IPS-20b (cell line): ENCODE measurements at regions not wholly inside any gene's neighbourhood (a gene's known extent, or its start where the extent isn't known, plus 50 kb on each side); places are given as distances from the start of the nearest gene placed in this dataset.

Experiments
- H3K27ac ChIP-seq: one replicate; pipeline ENCODE4 v1.5.1; 2013; ENCODE audit warnings: low read length
- H3K27me3 ChIP-seq: 2 replicates; pipeline ENCODE4 v1.6.1; 2013; ENCODE audit warnings: mild to moderate bottlenecking, low read length, inconsistent platforms; ENCODE audit not compliant: insufficient read depth
- H3K36me3 ChIP-seq: 2 replicates; pipeline ENCODE4 v1.6.1; 2013; ENCODE audit warnings: low read depth, mild to moderate bottlenecking, inconsistent platforms, low read length, moderate library complexity; ENCODE audit not compliant: insufficient read depth
- H3K4me1 ChIP-seq: 2 replicates; pipeline ENCODE4 v1.6.1; 2013; ENCODE audit warnings: mild to moderate bottlenecking, control low read depth, inconsistent platforms, low read length, moderate library complexity; ENCODE audit not compliant: insufficient read depth
- H3K4me3 ChIP-seq: 2 replicates; pipeline ENCODE4 v1.5.1; 2013; ENCODE audit warnings: mild to moderate bottlenecking, low read length, inconsistent platforms
- H3K9ac ChIP-seq: 2 replicates; pipeline ENCODE4 v1.6.1; 2013; ENCODE audit warnings: low read depth, mild to moderate bottlenecking, inconsistent platforms, low read length, moderate library complexity
- H3K9me3 ChIP-seq: 2 replicates; pipeline ENCODE4 v1.6.1; 2013; ENCODE audit warnings: mild to moderate bottlenecking, low read depth, low read length, inconsistent platforms; ENCODE audit not compliant: insufficient read depth

- Histone ChIP-seq H3K27me3 (peaks cover 87% of the 10 kb centered on the region), H3K27ac (no peak overlapping the region), H3K4me1 (peaks cover 7% of the 10 kb centered on the region)
Observed at GRCh38 chr20:22462975-22463914, 121.1 kb downstream of the FOXA2 start.

GRCh38 chr20:22460803-22461202 is 123.6 kb downstream of the FOXA2 start:
- no peaks in the 10 kb centered on the region for H3K36me3 ChIP-seq
- peaks cover 98% of the 10 kb centered on the region for H3K27me3 ChIP-seq
- no peaks in the 10 kb centered on the region for H3K9me3 ChIP-seq
- no peak overlapping the region for H3K4me3 ChIP-seq
- no peak overlapping the region for H3K27ac ChIP-seq
- H3K4me1 ChIP-seq, result peaks cover 13% of the 10 kb centered on the region
- no peak overlapping the region for H3K9ac ChIP-seq

More at GRCh38 chr20:22462975-22463914, 121.1 kb downstream of the FOXA2 start:
- Histone ChIP-seq H3K4me3 (no peak overlapping the region), H3K9me3 (no peaks in the 10 kb centered on the region), H3K36me3 (no peaks in the 10 kb centered on the region), H3K9ac (no peak overlapping the region)

- Histone ChIP-seq H3K9me3 (no peaks in the 10 kb centered on the region), H3K36me3 (no peaks in the 10 kb centered on the region), H3K4me3 (no peak overlapping the region), H3K4me1 (peaks cover 13% of the 10 kb centered on the region), H3K9ac (no peak overlapping the region), H3K27ac (no peak overlapping the region), H3K27me3 (peaks cover 98% of the 10 kb centered on the region)
Observed at GRCh38 chr20:22460231-22460630, 124.1 kb downstream of the FOXA2 start.

- Histone ChIP-seq H3K9me3 (no peaks in the 10 kb centered on the region), H3K4me1 (peaks cover 13% of the 10 kb centered on the region), H3K27me3 (peaks cover 98% of the 10 kb centered on the region), H3K27ac (no peak overlapping the region), H3K4me3 (no peak overlapping the region), H3K9ac (no peak overlapping the region), H3K36me3 (no peaks in the 10 kb centered on the region)
Observed at GRCh38 chr20:22459754-22460153, 124.6 kb downstream of the FOXA2 start.

GRCh38 chr20:22456109-22456508 is 128.3 kb downstream of the FOXA2 start:
- H3K4me1 ChIP-seq, result peaks cover 6% of the 10 kb centered on the region; the same call in 1 of the 2 replicates
- peaks cover 97% of the 10 kb centered on the region for H3K27me3 ChIP-seq
- H3K9ac ChIP-seq, result no peak overlapping the region

GRCh38 chr20:22455259-22455658 is 129.1 kb downstream of the FOXA2 start:
- H3K9me3 ChIP-seq, result no peaks in the 10 kb centered on the region
- peaks cover 96% of the 10 kb centered on the region for H3K27me3 ChIP-seq

More at GRCh38 chr20:22456109-22456508, 128.3 kb downstream of the FOXA2 start:
- Histone ChIP-seq H3K4me3 (no peak overlapping the region), H3K36me3 (no peaks in the 10 kb centered on the region), H3K9me3 (no peaks in the 10 kb centered on the region), H3K27ac (no peak overlapping the region)

GRCh38 chr20:22453244-22454080 is 130.9 kb downstream of the FOXA2 start:
- no peak overlapping the region for H3K4me3 ChIP-seq
- H3K4me1 ChIP-seq, result peaks cover 6% of the 10 kb centered on the region; the same call in 1 of the 2 replicates
- H3K9me3 ChIP-seq, result no peaks in the 10 kb centered on the region
- H3K36me3 ChIP-seq, result no peaks in the 10 kb centered on the region
- H3K9ac ChIP-seq, result no peak overlapping the region
- no peak overlapping the region for H3K27ac ChIP-seq
- H3K27me3 ChIP-seq, result peaks cover 97% of the 10 kb centered on the region

More at GRCh38 chr20:22455259-22455658, 129.1 kb downstream of the FOXA2 start:
- H3K9ac ChIP-seq, result no peak overlapping the region
- peaks cover 6% of the 10 kb centered on the region; the same call in 1 of the 2 replicates for H3K4me1 ChIP-seq
- no peak overlapping the region for H3K27ac ChIP-seq
- no peaks in the 10 kb centered on the region for H3K36me3 ChIP-seq
- no peak overlapping the region for H3K4me3 ChIP-seq

GRCh38 chr20:22452442-22453011 is 131.8 kb downstream of the FOXA2 start:
- Histone ChIP-seq H3K27ac (no peak overlapping the region), H3K36me3 (no peaks in the 10 kb centered on the region), H3K4me3 (no peak overlapping the region), H3K4me1 (peaks cover 6% of the 10 kb centered on the region; the same call in 1 of the 2 replicates), H3K9ac (no peak overlapping the region), H3K27me3 (peaks cover 97% of the 10 kb centered on the region), H3K9me3 (no peaks in the 10 kb centered on the region)

GRCh38 chr20:22450537-22450936 is 133.8 kb downstream of the FOXA2 start:
- H3K27ac ChIP-seq, result no peak overlapping the region
- no peaks in the 10 kb centered on the region for H3K9me3 ChIP-seq
- H3K36me3 ChIP-seq, result no peaks in the 10 kb centered on the region
- no peaks in the 10 kb centered on the region for H3K4me1 ChIP-seq
- no peak overlapping the region for H3K4me3 ChIP-seq
- H3K9ac ChIP-seq, result no peak overlapping the region
- peaks cover 87% of the 10 kb centered on the region for H3K27me3 ChIP-seq

- no peak overlapping the region for H3K4me3 ChIP-seq
- H3K27me3 ChIP-seq, result peaks cover 83% of the 10 kb centered on the region
- no peaks in the 10 kb centered on the region for H3K9me3 ChIP-seq
- H3K4me1 ChIP-seq, result no peaks in the 10 kb centered on the region
- no peaks in the 10 kb centered on the region for H3K36me3 ChIP-seq
- no peak overlapping the region for H3K9ac ChIP-seq
- no peak overlapping the region for H3K27ac ChIP-seq
Observed at GRCh38 chr20:22449188-22449973, 135.0 kb downstream of the FOXA2 start.

GRCh38 chr20:22447447-22447778 is 137.0 kb downstream of the FOXA2 start:
- Histone ChIP-seq H3K4me3 (no peak overlapping the region), H3K36me3 (no peaks in the 10 kb centered on the region), H3K27me3 (peaks cover 65% of the 10 kb centered on the region), H3K9me3 (no peaks in the 10 kb centered on the region), H3K9ac (no peak overlapping the region), H3K27ac (no peak overlapping the region), H3K4me1 (no peaks in the 10 kb centered on the region)
